Suprapubic skin (tissue), 4 donors: ENCODE measurements at regions not wholly inside any gene's neighbourhood (a gene's known extent, or its start where the extent isn't known, plus 50 kb on each side); places are given as distances from the start of the nearest gene placed in this dataset.

ENCODE experiments used
- DNase-seq, 2 donors: peaks; one replicate each; pipeline ENCODE4 v3.0.0-alpha.2; 2019; ENCODE audit warnings: low spot score in 2 of 2
- H3K27ac ChIP-seq: fragments of 200-600 bp; sonication (generic); one replicate; pipeline ENCODE4 v1.5.1; 2019
- H3K27me3 ChIP-seq: fragments of 200-600 bp; sonication (generic); one replicate; pipeline ENCODE4 v1.5.1; 2019
- H3K36me3 ChIP-seq: fragments of 200-600 bp; sonication (generic); one replicate; pipeline ENCODE4 v1.5.1; 2019
- H3K4me1 ChIP-seq: fragments of 200-600 bp; sonication (generic); one replicate; pipeline ENCODE4 v1.5.1; 2019
- H3K4me3 ChIP-seq: fragments of 200-600 bp; sonication (generic); one replicate; pipeline ENCODE4 v1.5.1; 2019; ENCODE audit warnings: mild to moderate bottlenecking
- H3K9me3 ChIP-seq: fragments of 200-600 bp; sonication (generic); one replicate; pipeline ENCODE4 v1.5.1; 2019
- CTCF ChIP-seq, 2 donors: fragments of 200-600 bp in 1 of 2; fragments of 450-650 bp in 1 of 2; sonication (generic) in 1 of 2; IDR thresholded peaks; one replicate each; pipeline ENCODE4 v1.5.1; 2016 to 2019; ENCODE audit warnings: antibody characterized with exemption in 2 of 2, mild to moderate bottlenecking in 1 of 2, moderate library complexity in 1 of 2
- EP300 ChIP-seq: sonication (generic); formaldehyde crosslinking; IDR thresholded peaks from one replicate; pipeline ENCODE4 v1.6.1; 2017; ENCODE audit warnings: antibody characterized with exemption
- POLR2A ChIP-seq, 2 donors: fragments of 450-650 bp; IDR thresholded peaks; one replicate each; pipeline ENCODE4 v1.6.1; 2017; ENCODE audit warnings: antibody characterized with exemption in 2 of 2, mild to moderate bottlenecking in 2 of 2, moderate library complexity in 2 of 2
- POLR2AphosphoS5 ChIP-seq, 3 donors: sonication (generic); formaldehyde crosslinking; IDR thresholded peaks; one replicate each; pipeline ENCODE4 v1.6.1; 2017; ENCODE audit warnings: antibody characterized with exemption in 3 of 3
- WGBS: methylation state at CpG from one replicate; pipeline ENCODE4 v1.1.5; 2018; 5-methylcytosine and 5-hydroxymethylcytosine counted together

- DNase-seq = no peak
- WGBS = 19% methylated on average over 11 of the region's 11 CpGs
- Histone ChIP-seq H3K4me3 (no peak overlapping the region), H3K9me3 (no peaks in the 10 kb centered on the region), H3K4me1 (no peaks in the 10 kb centered on the region), H3K27me3 (no peaks in the 10 kb centered on the region), H3K36me3 (no peaks in the 10 kb centered on the region), H3K27ac (no peak overlapping the region)
- no peak for TF ChIP-seq POLR2A (IDR thresholded peaks at IDR 0.05)
- no peak for TF ChIP-seq CTCF (IDR thresholded peaks at IDR 0.05)
- TF ChIP-seq EP300 = no peak
- TF ChIP-seq POLR2AphosphoS5 (IDR thresholded peaks at IDR 0.05) = no peak
Measured at GRCh38 chr14:56412468-56413434, 166.8 kb upstream of the TMEM260 start.

- TF ChIP-seq EP300 (no peak), POLR2AphosphoS5 (IDR thresholded peaks at IDR 0.05) (no peak), CTCF (IDR thresholded peaks at IDR 0.05) (no peak), POLR2A (IDR thresholded peaks at IDR 0.05) (no peak)
- no peak overlapping the region for H3K4me3 ChIP-seq
- no peak overlapping the region for H3K27ac ChIP-seq
- no peaks in the 10 kb centered on the region for H3K36me3 ChIP-seq
- H3K27me3 ChIP-seq = no peaks in the 10 kb centered on the region
- no peaks in the 10 kb centered on the region for H3K4me1 ChIP-seq
- no peaks in the 10 kb centered on the region for H3K9me3 ChIP-seq
- WGBS = 97% methylated on average over 3 of the region's 3 CpGs
- no peak for DNase-seq
Measured at GRCh38 chr14:56413721-56414120, 165.9 kb upstream of the TMEM260 start.

- WGBS = 93% methylated on average over 3 of the region's 3 CpGs
Measured at GRCh38 chr14:56414236-56414635, 165.4 kb upstream of the TMEM260 start.

GRCh38 chr14:56416213-56416612 lies 163.4 kb upstream of the TMEM260 start:
- no peak for TF ChIP-seq EP300
- no peak for TF ChIP-seq POLR2AphosphoS5 (IDR thresholded peaks at IDR 0.05)
- no peak for TF ChIP-seq POLR2A (IDR thresholded peaks at IDR 0.05)
- TF ChIP-seq CTCF (IDR thresholded peaks at IDR 0.05) = no peak
- Histone ChIP-seq H3K9me3 (no peaks in the 10 kb centered on the region), H3K4me1 (no peaks in the 10 kb centered on the region), H3K27ac (no peak overlapping the region), H3K4me3 (no peak overlapping the region), H3K27me3 (no peaks in the 10 kb centered on the region), H3K36me3 (no peaks in the 10 kb centered on the region)
- 95% methylated on average over 9 of the region's 9 CpGs for WGBS
- DNase-seq = no peak

More at GRCh38 chr14:56414236-56414635, 165.4 kb upstream of the TMEM260 start:
- no peaks in the 10 kb centered on the region for H3K36me3 ChIP-seq
- DNase-seq = no peak
- no peak overlapping the region for H3K4me3 ChIP-seq
- no peaks in the 10 kb centered on the region for H3K4me1 ChIP-seq
- H3K9me3 ChIP-seq = no peaks in the 10 kb centered on the region
- TF ChIP-seq EP300 (no peak), POLR2AphosphoS5 (IDR thresholded peaks at IDR 0.05) (no peak), CTCF (IDR thresholded peaks at IDR 0.05) (no peak), POLR2A (IDR thresholded peaks at IDR 0.05) (no peak)
- no peak overlapping the region for H3K27ac ChIP-seq
- no peaks in the 10 kb centered on the region for H3K27me3 ChIP-seq

GRCh38 chr14:56417173-56417572 lies 162.4 kb upstream of the TMEM260 start:
- no peak for TF ChIP-seq EP300
- no peak for TF ChIP-seq CTCF (IDR thresholded peaks at IDR 0.05)
- TF ChIP-seq POLR2AphosphoS5 (IDR thresholded peaks at IDR 0.05) = no peak
- no peak for TF ChIP-seq POLR2A (IDR thresholded peaks at IDR 0.05)
- Histone ChIP-seq H3K4me3 (no peak overlapping the region), H3K27me3 (no peaks in the 10 kb centered on the region), H3K9me3 (no peaks in the 10 kb centered on the region), H3K27ac (no peak overlapping the region), H3K36me3 (no peaks in the 10 kb centered on the region), H3K4me1 (no peaks in the 10 kb centered on the region)
- WGBS = 100% methylated on average over 1 of the region's 1 CpG
- DNase-seq = no peak
